ENCODE measurements at regions not wholly inside any gene's neighbourhood (a gene's known extent, or its start where the extent isn't known, plus 50 kb on each side); places are given as distances from the start of the nearest gene placed in this dataset.
"Not testable (repeated sequence)": the region's sequence is repeated elsewhere in the genome, so short reads cannot be mapped to it uniquely, and the experiment has no call there.

DNA sequence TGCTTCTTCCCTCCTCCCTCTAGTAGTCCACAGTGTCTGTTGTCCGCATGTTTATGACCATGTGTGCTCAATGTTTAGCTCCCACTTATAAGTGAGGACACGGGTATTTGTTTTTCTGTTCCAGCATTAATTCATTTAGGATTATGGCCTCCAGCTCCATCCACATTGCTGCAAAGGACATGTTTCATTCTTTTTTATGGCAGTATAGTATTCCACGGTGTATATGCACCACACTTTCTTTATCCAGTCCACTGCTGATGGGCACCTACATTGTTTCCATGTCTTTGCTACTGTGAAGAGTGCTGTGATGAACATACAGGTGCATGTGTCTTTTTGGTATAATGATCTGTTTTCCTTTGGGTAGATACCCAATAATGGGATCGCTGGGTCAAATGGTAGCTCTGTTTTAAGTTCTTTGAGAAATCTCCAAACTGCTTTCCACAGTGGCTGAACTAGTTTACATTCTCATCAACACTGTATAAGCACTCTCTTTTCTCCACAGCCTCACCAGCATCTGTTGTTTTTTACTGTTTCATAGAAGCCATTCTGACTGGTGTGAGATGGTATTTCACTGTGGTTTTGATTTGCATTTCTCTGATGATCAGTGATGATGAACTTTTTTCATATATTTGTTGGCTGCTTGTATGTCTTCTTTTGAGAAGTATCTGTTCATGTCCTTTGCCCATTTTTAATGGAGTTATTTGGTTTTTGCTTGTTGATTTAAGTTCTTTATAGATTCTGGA, 63.0 kb upstream of the SLC22A16 start:
- TF ChIP-seq, protein P1, sequence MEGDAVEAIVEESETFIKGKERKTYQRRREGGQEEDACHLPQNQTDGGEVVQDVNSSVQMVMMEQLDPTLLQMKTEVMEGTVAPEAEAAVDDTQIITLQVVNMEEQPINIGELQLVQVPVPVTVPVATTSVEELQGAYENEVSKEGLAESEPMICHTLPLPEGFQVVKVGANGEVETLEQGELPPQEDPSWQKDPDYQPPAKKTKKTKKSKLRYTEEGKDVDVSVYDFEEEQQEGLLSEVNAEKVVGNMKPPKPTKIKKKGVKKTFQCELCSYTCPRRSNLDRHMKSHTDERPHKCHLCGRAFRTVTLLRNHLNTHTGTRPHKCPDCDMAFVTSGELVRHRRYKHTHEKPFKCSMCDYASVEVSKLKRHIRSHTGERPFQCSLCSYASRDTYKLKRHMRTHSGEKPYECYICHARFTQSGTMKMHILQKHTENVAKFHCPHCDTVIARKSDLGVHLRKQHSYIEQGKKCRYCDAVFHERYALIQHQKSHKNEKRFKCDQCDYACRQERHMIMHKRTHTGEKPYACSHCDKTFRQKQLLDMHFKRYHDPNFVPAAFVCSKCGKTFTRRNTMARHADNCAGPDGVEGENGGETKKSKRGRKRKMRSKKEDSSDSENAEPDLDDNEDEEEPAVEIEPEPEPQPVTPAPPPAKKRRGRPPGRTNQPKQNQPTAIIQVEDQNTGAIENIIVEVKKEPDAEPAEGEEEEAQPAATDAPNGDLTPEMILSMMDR (IDR thresholded peaks at IDR 0.05), result not testable (repeated sequence)
- not testable (repeated sequence) for TF ChIP-seq POLR2AphosphoS5 (IDR thresholded peaks at IDR 0.05); EP300 (IDR thresholded peaks at IDR 0.05; ENCODE audit: low read depth); POLR2A (IDR thresholded peaks at IDR 0.05)

All from transverse colon (tissue), 4 donors.